GM21737 (cell line): ENCODE measurements at regions not wholly inside any gene's neighbourhood (a gene's known extent, or its start where the extent isn't known, plus 50 kb on each side); places are given as distances from the start of the nearest gene placed in this dataset.

Experiments
- ATAC-seq: cut with Tn5 transposase; IDR thresholded peaks from one replicate; pipeline ENCODE4 v1.9.1; 2021; ENCODE audit warnings: mild to moderate bottlenecking, moderate library complexity; ENCODE audit not compliant: unreplicated experiment

GRCh38 chr3:178255315-178255714, 280.9 kb upstream of the KCNMB2 start:
- no peak for ATAC-seq

GRCh38 chr3:178257491-178257890, 278.7 kb upstream of the KCNMB2 start:
- ATAC-seq: no peak

GRCh38 chr3:178258121-178258520, 278.1 kb upstream of the KCNMB2 start:
- no peak for ATAC-seq

DNA sequence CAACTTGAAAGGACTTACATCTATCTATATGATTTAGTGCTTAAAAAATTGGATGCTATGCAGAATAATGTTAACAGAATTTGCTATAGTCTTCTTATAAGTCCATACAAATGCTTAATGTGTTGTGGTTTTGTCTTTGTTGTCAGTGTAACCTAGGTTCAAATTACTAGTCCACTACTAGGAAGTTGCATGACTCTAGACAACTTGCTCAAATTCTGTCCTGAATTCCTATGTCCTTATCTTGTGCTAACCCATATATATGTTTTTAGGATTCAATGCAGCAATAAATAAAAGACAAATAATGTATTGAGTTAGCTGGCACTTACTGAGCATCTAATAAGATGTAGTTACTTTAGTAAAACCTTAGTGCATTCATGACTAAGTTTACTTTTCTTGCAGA, 276.5 kb upstream of the KCNMB2 start:
- no peak for ATAC-seq

- ATAC-seq: no peak
These were observed 275.2 kb upstream of the KCNMB2 start for GRCh38 chr3:178260887-178261565.

GRCh38 chr3:178263236-178263916, 272.9 kb upstream of the KCNMB2 start:
- ATAC-seq: no peak

DNA sequence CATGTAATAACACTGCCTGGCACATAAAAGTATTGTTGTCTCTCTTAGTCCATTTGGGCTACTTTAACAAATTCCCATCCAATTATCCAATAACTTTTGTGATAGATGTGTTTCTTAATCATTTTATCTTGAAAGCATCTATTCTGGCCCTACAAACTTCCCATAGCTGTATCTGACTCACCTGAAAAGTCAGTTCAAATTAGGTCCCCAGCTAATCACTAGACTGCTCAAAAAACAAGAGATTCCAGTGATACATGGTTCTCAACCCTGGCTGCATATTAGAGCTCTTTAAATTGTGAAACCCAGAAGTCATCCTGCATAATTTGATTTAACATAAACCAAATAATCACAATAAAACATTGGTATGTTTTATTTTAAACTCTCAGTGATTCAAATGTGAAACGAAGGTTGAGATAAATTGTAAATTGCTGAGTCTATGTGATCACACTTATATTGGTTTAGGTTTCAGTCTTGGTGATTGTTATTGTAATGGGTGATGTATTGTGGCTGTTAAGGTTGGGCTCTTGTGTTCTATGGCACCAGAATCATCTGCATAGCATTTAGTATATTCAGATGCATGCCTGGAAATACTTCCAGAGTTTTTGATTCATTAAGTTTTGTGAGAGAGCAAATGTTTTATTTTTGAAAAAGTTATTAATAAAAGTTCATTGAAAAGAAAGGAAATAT, 268.9 kb upstream of the KCNMB2 start:
- ATAC-seq: no peak

DNA sequence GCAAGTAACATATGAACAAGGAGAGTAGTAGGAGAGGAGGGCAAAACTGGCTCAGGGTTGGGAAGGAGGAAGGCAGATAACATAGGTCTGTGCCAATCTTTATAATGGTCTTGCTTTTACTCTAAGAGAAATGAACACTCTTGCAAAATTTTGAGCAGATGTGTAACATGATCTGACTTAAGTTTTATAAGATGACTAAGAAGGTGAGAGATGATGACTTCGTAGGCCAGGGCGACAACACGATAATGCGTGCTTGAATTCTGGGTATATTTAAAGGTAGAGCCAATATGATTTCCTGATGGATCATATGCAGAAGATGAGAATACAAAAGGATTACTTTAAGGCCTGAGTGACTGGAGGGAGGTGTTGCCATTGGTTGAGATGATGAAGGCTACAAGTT, 265.4 kb upstream of the KCNMB2 start:
- no peak for ATAC-seq

GRCh38 chr3:178271740-178272387, 264.4 kb upstream of the KCNMB2 start:
- no peak for ATAC-seq

DNA sequence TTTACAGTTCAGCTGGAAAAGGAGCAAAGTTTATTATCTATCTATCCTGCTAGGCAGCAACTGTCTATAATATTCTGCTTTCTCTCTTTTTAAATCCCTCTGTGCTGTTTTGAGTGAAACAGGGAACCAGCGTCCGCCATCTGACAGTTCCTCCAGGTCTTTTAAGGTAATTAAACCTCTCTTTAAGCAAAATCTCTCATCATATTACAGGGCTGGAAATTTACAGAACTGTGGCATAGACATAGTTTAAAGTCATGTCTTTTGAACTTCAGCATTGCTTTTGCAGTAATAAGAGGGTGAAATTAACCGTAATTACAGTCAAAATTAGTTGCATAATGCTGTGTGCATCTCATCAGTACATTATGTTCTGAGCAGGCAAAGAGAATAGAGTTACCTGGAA, 263.4 kb upstream of the KCNMB2 start:
- ATAC-seq: no peak

- no peak for ATAC-seq
These were observed 261.5 kb upstream of the KCNMB2 start for GRCh38 chr3:178274711-178275110.

- no peak for ATAC-seq
These were observed 260.9 kb upstream of the KCNMB2 start for GRCh38 chr3:178275311-178275710.

GRCh38 chr3:178275793-178276192, 260.4 kb upstream of the KCNMB2 start:
- ATAC-seq: no peak

- no peak for ATAC-seq
These were observed 258.6 kb upstream of the KCNMB2 start for GRCh38 chr3:178277605-178278004.

DNA sequence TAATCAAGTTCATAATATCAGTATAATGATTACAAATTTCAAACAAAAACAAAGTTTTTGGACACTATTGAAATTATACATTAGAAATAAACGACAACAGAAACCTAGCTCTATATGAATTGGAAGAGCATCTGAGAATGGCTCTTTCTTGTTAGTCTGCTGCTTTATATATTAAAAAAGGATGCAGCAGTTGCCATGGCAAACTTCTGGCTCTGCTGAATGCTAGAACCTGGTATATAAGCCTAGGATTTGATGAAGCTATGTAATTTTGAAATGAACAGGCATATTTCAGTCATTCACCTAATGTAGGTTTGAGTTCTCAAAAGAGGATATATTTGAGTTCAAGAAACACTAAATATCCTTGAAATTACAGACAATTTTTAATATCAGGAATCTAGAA, 252.7 kb upstream of the KCNMB2 start:
- ATAC-seq: no peak

DNA sequence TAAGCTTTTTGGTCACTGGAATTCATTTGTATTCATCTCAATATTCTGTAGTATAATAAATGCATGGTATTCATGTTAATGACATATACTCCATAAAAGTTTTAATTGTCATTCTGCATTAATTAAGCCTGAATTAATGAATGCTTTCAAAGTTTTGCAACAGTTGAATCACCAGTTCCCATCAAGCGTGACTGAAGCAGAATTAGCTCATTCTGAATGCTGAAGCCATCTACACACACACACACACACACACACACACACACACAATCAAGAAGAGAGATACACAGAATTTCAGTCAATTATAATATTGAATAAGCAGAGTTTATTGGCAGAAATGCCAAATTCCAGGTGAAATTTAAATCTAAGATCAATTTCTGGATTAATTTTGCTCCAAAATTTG, 252.1 kb upstream of the KCNMB2 start:
- ATAC-seq: no peak

DNA sequence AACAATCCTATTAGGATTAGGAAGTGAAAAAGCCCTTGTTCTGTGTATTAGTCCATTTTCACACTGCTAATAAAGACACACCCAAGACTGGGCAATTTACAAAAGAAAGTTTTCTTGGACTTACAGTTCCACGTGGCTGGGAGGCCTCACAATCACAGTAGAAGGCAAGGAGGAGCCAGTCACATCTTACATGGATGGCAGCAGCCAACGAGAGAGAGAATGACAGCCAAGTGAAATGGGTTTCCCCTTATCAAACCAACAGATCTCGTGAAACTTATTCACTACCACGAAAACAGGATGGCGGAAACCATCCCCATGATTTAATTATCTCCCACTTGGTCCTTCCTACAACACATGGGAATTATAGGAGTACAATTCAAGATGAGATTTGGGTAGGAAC, 248.2 kb upstream of the KCNMB2 start:
- ATAC-seq: no peak

DNA sequence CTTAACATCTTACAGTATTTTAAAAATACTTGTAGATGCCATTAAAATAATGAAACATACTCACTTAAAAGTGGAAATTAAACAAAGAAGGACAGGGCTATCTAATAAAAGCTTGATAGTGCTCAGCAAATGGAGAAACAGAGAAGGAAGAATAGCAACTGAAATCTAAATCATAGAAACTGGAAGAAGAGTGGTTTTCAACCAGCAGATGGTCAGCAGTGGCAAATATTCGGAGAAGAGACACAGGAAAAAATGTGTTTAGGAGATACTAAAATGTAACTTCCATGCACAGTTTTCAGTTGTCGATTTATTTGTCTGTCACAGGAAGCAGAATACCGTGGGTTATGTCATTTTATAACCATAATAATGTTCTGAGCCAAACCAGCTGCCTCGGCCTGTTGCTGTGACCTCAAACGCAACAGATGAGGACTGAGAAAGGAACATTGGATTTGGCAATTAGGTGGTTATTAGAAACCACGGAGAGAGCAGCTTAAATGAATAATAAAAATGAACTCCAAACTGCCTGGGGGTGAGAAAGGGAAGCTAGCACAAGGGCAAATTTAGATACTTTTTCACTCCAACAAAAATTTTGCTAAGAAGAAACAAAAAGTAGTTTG, 246.6 kb upstream of the KCNMB2 start:
- ATAC-seq: no peak

GRCh38 chr3:178291574-178292370, 244.5 kb upstream of the KCNMB2 start:
- no peak for ATAC-seq

DNA sequence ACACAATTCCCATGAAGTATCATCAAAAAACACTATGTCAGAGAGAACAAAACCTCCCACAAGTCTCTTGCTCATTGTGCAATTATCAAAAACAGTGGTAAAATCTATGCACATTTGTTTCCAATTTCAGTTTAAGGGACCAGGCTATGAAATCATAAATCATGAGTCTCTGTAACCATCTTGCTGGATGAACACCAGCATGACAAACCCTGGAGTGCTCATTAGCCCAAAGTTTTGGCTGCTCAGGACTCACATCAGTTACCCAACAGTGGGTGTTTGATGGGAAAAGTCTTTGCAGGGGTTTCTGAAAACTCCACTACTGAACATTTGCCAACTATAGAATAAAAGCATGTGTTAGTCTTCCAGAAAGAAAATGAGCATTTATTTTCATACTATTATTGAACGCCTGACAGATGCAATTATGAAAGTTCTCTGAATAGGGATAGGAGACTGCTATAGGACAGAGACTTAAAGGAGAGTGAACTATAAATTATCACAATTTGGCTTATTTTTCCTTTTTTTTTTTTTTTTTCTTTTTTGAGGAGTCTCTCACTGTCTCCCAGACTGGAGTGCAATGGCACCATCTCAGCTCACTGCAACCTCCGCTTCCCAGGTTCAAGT, 240.8 kb upstream of the KCNMB2 start:
- no peak for ATAC-seq
